Psoas muscle (tissue), 7 donors: ENCODE measurements at regions not wholly inside any gene's neighbourhood (a gene's known extent, or its start where the extent isn't known, plus 50 kb on each side); places are given as distances from the start of the nearest gene placed in this dataset.
"Not testable (repeated sequence)": the region's sequence is repeated elsewhere in the genome, so short reads cannot be mapped to it uniquely, and the experiment has no call there.

Experiments
- ATAC-seq, 4 donors: fragments of 200-7000 bp; cut with Tn5 transposase; one replicate each; pipeline ENCODE4 v1.9.1; 2020; ENCODE audit warnings: moderate library complexity in 3 of 4, mild to moderate bottlenecking in 2 of 4
- DNase-seq, 2 donors: peaks; one replicate each; pipeline ENCODE4 v3.0.0-alpha.2; 2020
- H3K27ac ChIP-seq: fragments of 200-600 bp; one replicate; pipeline ENCODE4 v1.8.0; 2022
- H3K27me3 ChIP-seq, 3 donors: fragments of 200-600 bp in 1 of 3; one replicate each; pipeline versions ENCODE4 v1.6.1 to v1.8.0; 2013 to 2022; ENCODE audit warnings: low read length in 2 of 3, mild to moderate bottlenecking in 2 of 3, moderate library complexity in 1 of 3; ENCODE audit not compliant: insufficient read depth in 3 of 3
- H3K36me3 ChIP-seq, 2 donors: fragments of 200-600 bp in 1 of 2; one replicate each; pipeline versions ENCODE4 v1.6.1 to v1.8.0; 2013 to 2022; ENCODE audit warnings: low read depth in 1 of 2, mild to moderate bottlenecking in 1 of 2, moderate library complexity in 1 of 2; ENCODE audit not compliant: insufficient read depth in 1 of 2
- H3K4me1 ChIP-seq: fragments of 200-600 bp; one replicate; pipeline ENCODE4 v1.8.0; 2022
- H3K4me3 ChIP-seq: fragments of 200-600 bp; one replicate; pipeline ENCODE4 v1.8.0; 2022; ENCODE audit warnings: mild to moderate bottlenecking
- H3K9me3 ChIP-seq: fragments of 200-600 bp; one replicate; pipeline ENCODE4 v1.8.0; 2022
- WGBS, 3 donors: extraction: QIAGEN DNeasy Blood & Tissue Kit; methylation state at CpG; one replicate each; pipeline versions ENCODE4 v1.1.6 to v1.1.7; 2013; 5-methylcytosine and 5-hydroxymethylcytosine counted together
- intact Hi-C, 2 donors: fragments of 100-400 bp; cut with DNase I; formaldehyde crosslinking; loops; one replicate each; pipeline versions ENCODE4 v1.11.0 to v1.14.2; 2022
- TF ChIP-seq, protein P1 (sequence below): fragments of 200-600 bp; IDR thresholded peaks from one replicate; pipeline ENCODE4 v1.8.0; 2022; ENCODE audit warnings: antibody characterized with exemption
- donor health status: healthy with polysubstance abuse.
- donor health status: DM: no; HTN: no; CAD: no; lungs with moderate emphysema.
- donor health status: Bipolar disorder and iron deficiency.
- donor health status: healthy.
- donor health status: DM: yes; HTN: yes; CAD: no.
- donor health status: DM: no; HTN: no; CAD: no.
- donor health status: DM: yes; HTN: yes; CAD: no.

DNA sequence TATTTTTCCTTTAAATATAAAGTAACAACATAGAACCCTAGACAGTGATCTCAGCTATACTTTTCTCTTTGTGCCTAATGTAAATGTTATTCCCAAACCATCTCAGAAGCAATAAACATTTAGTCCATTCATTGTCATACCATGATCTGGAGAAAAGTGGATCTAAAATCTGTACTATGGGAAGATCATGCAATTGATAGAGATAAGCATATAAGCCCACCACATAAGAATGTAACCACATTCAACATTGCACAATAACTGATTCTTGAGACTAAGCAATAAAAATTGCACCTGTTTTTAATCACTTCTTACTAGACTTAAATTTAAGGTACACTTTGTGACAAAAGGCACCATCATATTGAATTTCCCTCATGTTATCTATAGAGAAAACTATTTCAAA is 1403.0 kb upstream of the C9orf72 start:
- ATAC-seq, result no peak
- Histone ChIP-seq H3K36me3 (no peaks in the 10 kb centered on the region), H3K4me1 (no peaks in the 10 kb centered on the region), H3K27me3 (no peaks in the 10 kb centered on the region), H3K27ac (no peak overlapping the region), H3K9me3 (no peaks in the 10 kb centered on the region), H3K4me3 (no peak overlapping the region)
- DNase-seq, result no peak
- TF ChIP-seq, protein P1, sequence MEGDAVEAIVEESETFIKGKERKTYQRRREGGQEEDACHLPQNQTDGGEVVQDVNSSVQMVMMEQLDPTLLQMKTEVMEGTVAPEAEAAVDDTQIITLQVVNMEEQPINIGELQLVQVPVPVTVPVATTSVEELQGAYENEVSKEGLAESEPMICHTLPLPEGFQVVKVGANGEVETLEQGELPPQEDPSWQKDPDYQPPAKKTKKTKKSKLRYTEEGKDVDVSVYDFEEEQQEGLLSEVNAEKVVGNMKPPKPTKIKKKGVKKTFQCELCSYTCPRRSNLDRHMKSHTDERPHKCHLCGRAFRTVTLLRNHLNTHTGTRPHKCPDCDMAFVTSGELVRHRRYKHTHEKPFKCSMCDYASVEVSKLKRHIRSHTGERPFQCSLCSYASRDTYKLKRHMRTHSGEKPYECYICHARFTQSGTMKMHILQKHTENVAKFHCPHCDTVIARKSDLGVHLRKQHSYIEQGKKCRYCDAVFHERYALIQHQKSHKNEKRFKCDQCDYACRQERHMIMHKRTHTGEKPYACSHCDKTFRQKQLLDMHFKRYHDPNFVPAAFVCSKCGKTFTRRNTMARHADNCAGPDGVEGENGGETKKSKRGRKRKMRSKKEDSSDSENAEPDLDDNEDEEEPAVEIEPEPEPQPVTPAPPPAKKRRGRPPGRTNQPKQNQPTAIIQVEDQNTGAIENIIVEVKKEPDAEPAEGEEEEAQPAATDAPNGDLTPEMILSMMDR, result no peak
- intact Hi-C loops, result loop anchor here in 1 of 2 donors (10.0 kb wide), 1 partner anchor 61 kb away; no protein-coding TSS in a partner anchor

DNA sequence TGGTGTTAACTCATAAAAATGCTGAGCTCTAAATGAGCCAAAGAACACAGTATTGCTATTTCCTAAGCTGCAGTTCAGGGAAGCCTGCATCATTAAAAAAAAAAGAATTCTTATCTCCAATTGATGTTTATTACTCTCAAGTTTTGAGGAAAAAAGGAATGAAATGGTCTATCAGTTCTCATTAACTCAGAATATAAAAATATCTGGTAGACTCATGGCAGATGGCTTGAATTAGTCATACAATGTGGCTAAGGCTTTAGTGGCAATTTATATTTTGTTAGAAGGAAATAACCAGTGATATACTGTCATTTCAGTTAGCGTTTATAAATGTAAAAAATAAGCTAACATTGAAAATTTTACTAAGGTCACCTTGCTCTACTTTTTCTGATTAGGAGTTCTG is 1403.4 kb upstream of the C9orf72 start:
- no peak for DNase-seq
- Histone ChIP-seq H3K36me3 (no peaks in the 10 kb centered on the region), H3K4me3 (no peak overlapping the region), H3K9me3 (no peaks in the 10 kb centered on the region), H3K27me3 (no peaks in the 10 kb centered on the region), H3K27ac (no peak overlapping the region), H3K4me1 (no peaks in the 10 kb centered on the region)
- no peak for ATAC-seq
- TF ChIP-seq, protein P1, result no peak
- WGBS, 3 donors, result 0 to 52% (median 19%) methylated on average over 1 of the region's 1 CpG
- intact Hi-C loops, result loop anchor here in 1 of 2 donors (10.0 kb wide), 1 partner anchor 62 kb away; no protein-coding TSS in a partner anchor

DNA sequence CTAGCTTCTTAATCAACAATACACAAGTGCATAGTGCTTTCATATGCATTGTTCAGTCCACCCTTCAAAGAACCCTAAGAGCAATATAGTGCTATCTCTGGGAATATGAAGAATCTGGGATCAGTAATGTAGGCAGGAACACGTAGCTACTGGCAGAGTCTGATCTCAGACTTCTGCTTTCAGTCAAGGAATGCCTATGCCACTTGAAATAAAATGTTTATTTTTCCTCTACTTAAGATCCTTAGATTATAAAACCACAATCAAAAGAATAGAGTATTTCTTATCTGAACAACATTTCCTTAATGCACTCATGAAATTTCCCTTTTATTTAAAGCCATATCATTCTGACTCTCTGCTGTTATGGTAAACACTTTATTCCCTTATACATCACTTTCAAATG is 1407.8 kb upstream of the C9orf72 start:
- intact Hi-C loops, result no loop called here
- Histone ChIP-seq H3K36me3 (no peaks in the 10 kb centered on the region), H3K27ac (no peak overlapping the region), H3K27me3 (no peaks in the 10 kb centered on the region), H3K4me3 (no peak overlapping the region), H3K4me1 (no peaks in the 10 kb centered on the region), H3K9me3 (no peaks in the 10 kb centered on the region)
- DNase-seq (no peak), ATAC-seq (no peak)
- TF ChIP-seq, protein P1, result no peak
- 69 to 77% (median 69%) methylated on average over 1 of the region's 1 CpG for WGBS, 3 donors

DNA sequence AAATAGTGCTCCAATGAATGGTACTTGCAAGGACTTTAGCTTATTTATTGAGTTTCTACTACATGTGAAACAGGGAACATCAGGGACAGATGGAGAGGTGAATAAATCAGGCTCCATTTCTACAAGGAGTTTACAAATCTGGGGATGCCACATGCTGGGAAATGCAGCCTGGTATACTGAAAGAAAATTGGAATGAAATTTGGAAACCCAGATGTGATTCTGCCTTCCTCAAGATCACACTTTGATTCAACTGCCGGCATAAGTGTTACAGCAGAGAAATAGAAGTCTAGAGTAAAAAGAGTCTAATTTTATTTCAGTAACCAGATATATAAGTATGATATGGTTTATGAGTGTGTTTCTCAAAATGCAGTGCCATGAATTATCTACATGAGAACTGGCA is 1408.4 kb upstream of the C9orf72 start:
- Histone ChIP-seq H3K4me3 (no peak overlapping the region), H3K27me3 (no peaks in the 10 kb centered on the region), H3K9me3 (no peaks in the 10 kb centered on the region), H3K27ac (no peak overlapping the region), H3K36me3 (no peaks in the 10 kb centered on the region), H3K4me1 (no peaks in the 10 kb centered on the region)
- WGBS, 3 donors, result 90 to 94% (median 93%) methylated on average over 1 of the region's 1 CpG
- no peak for ATAC-seq
- intact Hi-C loops, result no loop called here
- TF ChIP-seq, protein P1, result no peak
- DNase-seq, result no peak

DNA sequence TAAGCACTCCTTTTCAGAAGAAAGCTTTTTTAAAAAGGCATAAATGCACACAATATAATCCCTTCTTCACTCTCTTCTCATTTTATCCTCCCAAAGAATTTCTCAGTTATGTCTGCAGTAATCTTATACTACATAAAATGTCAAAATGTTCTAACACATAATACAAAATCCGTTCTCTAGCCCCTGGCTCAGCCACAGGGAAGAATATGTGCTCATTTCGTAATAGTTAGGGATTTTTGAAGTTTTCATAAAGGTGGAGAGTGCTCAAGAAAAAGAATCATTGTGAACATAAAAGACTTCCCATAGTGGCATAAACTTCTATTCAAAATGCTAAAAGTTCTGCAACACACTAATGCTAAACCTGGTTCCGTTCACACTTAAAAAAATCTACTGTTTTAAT is 1410.7 kb upstream of the C9orf72 start:
- WGBS, 3 donors, result 58 to 67% (median 58%) methylated on average over 3 of the region's 3 CpGs
- Histone ChIP-seq H3K9me3 (no peaks in the 10 kb centered on the region), H3K36me3 (no peaks in the 10 kb centered on the region), H3K4me1 (no peaks in the 10 kb centered on the region), H3K27ac (no peak overlapping the region), H3K4me3 (no peak overlapping the region), H3K27me3 (no peaks in the 10 kb centered on the region)
- no peak for ATAC-seq
- DNase-seq, result no peak
- intact Hi-C loops, result no loop called here
- TF ChIP-seq, protein P1, result no peak

DNA sequence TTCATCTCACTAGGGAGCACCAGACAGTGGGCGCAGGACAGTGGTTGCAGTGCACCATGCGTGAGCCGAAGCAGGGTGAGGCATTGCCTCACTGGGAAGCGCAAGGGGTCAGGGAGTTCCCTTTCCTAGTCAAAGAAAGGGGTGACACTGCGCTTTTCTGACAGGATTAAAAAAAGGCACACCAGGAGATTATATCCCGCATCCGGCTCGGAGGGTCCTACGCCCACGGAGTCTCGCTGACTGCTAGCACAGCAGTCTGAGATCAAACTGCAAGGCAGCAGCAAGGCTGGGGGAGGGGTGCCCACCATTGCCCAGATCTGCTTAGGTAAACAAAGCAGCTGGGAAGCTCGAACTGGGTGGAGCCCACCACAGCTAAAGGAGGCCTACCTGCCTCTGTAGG is 1416.7 kb upstream of the C9orf72 start:
- WGBS, 3 donors, result 87 to 89% (median 88%) methylated on average over 12 of the region's 12 CpGs
- H3K36me3 ChIP-seq, H3K27me3 ChIP-seq, H3K4me1 ChIP-seq, ATAC-seq, H3K9me3 ChIP-seq, H3K27ac ChIP-seq, H3K4me3 ChIP-seq, intact Hi-C loops: not testable (repeated sequence)
- peak in 1 of 2 donors; percentile 24 for DNase-seq
